ENCODE measurements at regions not wholly inside any gene's neighbourhood (a gene's known extent, or its start where the extent isn't known, plus 50 kb on each side); places are given as distances from the start of the nearest gene placed in this dataset.

DNA sequence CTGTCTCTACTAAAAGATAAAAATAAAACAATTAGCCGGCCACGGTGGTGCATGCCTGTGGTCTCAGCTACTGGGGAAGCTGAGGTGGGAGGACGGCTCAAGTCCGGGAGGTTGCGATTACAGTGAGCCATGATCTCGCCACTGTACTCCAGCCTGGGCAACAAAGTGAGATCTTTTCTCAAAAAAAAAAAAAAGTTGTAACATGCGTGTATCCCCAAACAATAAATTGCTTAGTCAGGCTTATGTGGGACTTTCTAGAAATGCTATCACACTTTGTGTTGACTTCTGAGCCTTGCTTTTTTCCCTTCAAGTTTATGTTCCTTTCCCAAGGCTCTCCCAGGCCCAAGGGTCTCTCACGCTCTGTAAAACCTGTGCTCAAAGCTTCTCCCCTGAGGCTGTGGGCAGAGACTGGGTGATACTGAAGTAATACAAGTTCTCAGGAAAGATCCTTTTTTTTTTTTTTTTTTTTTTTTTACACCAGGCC lies 88.0 kb upstream of the TNS3 start:
- Histone ChIP-seq H3K9me3 (ENCODE audit: low read length) (no peaks in the 10 kb centered on the region), H3K4me3 (ENCODE audit: low read length) (no peak overlapping the region), H2AFZ (ENCODE audit: low read depth, low read length) (no peak overlapping the region), H3K36me3 (ENCODE audit: insufficient read depth, low read length) (no peaks in the 10 kb centered on the region), H3K4me1 (ENCODE audit: insufficient read depth, low read length) (peaks cover 7% of the 10 kb centered on the region), H3K27me3 (ENCODE audit: insufficient read depth, low read length) (no peaks in the 10 kb centered on the region)

- Histone ChIP-seq H3K4me3 (ENCODE audit: low read length) (no peak overlapping the region), H3K36me3 (ENCODE audit: insufficient read depth, low read length) (no peaks in the 10 kb centered on the region), H3K4me1 (ENCODE audit: insufficient read depth, low read length) (peaks cover 7% of the 10 kb centered on the region), H3K27me3 (ENCODE audit: insufficient read depth, low read length) (no peaks in the 10 kb centered on the region), H3K9me3 (ENCODE audit: low read length) (no peaks in the 10 kb centered on the region), H2AFZ (ENCODE audit: low read depth, low read length) (no peak overlapping the region)
Observed at GRCh38 chr7:47669178-47669891, 87.4 kb upstream of the TNS3 start.

GRCh38 chr7:47666164-47666862 lies 84.4 kb upstream of the TNS3 start:
- Histone ChIP-seq H2AFZ (ENCODE audit: low read depth, low read length) (no peak overlapping the region), H3K36me3 (ENCODE audit: insufficient read depth, low read length) (no peaks in the 10 kb centered on the region), H3K9me3 (ENCODE audit: low read length) (no peaks in the 10 kb centered on the region), H3K27me3 (ENCODE audit: insufficient read depth, low read length) (no peaks in the 10 kb centered on the region), H3K4me3 (ENCODE audit: low read length) (no peak overlapping the region), H3K4me1 (ENCODE audit: insufficient read depth, low read length) (peaks cover 4% of the 10 kb centered on the region)

GRCh38 chr7:47664650-47665195 lies 82.8 kb upstream of the TNS3 start:
- Histone ChIP-seq H3K4me1 (ENCODE audit: insufficient read depth, low read length) (peaks cover 4% of the 10 kb centered on the region), H2AFZ (ENCODE audit: low read depth, low read length) (no peak overlapping the region), H3K4me3 (ENCODE audit: low read length) (no peak overlapping the region), H3K36me3 (ENCODE audit: insufficient read depth, low read length) (no peaks in the 10 kb centered on the region), H3K9me3 (ENCODE audit: low read length) (no peaks in the 10 kb centered on the region), H3K27me3 (ENCODE audit: insufficient read depth, low read length) (no peaks in the 10 kb centered on the region)

- Histone ChIP-seq H3K4me1 (ENCODE audit: insufficient read depth, low read length) (peaks cover 4% of the 10 kb centered on the region), H3K4me3 (ENCODE audit: low read length) (no peak overlapping the region), H3K27me3 (ENCODE audit: insufficient read depth, low read length) (no peaks in the 10 kb centered on the region), H2AFZ (ENCODE audit: low read depth, low read length) (no peak overlapping the region), H3K36me3 (ENCODE audit: insufficient read depth, low read length) (no peaks in the 10 kb centered on the region), H3K9me3 (ENCODE audit: low read length) (no peaks in the 10 kb centered on the region)
Observed at GRCh38 chr7:47663851-47664250, 81.9 kb upstream of the TNS3 start.

- Histone ChIP-seq H3K4me3 (ENCODE audit: low read length) (no peak overlapping the region), H3K27me3 (ENCODE audit: insufficient read depth, low read length) (no peaks in the 10 kb centered on the region), H3K9me3 (ENCODE audit: low read length) (no peaks in the 10 kb centered on the region), H3K4me1 (ENCODE audit: insufficient read depth, low read length) (peaks cover 4% of the 10 kb centered on the region), H2AFZ (ENCODE audit: low read depth, low read length) (no peak overlapping the region), H3K36me3 (ENCODE audit: insufficient read depth, low read length) (no peaks in the 10 kb centered on the region)
Observed at GRCh38 chr7:47663213-47663612, 81.3 kb upstream of the TNS3 start.

DNA sequence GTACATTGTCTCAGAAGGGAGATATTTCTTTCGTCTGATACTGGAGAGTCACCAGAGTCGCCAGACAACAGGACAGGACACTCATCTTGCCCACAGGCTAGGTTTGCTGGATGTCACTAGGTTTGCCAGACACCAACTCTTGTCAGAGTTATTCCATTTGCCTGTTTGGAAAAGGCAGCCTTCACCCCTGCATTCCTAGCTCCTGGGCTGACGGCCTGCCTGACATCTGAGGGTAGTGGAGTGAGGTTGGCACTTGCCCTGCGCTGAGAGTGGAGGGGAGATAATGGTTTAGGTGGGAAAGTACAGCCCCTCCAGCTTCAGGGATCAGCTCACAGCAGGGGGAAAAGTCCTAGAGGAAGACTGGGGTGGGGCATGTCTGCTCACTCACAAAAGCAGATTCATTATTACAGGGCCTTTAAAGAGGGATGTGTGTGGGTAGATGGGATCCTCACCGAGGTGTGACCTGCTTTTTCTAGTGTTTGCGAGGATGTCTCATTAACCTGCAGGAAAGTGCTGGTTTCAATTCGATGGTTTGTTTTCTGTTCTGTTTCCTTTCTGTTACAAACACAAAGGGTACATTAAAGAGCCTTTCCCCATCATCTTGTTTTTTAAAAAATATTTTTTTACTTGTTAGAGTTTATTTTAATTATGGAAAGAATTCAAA lies 79.3 kb upstream of the TNS3 start:
- no peaks in the 10 kb centered on the region for H3K9me3 ChIP-seq (ENCODE audit: low read length)
- no peaks in the 10 kb centered on the region for H3K27me3 ChIP-seq (ENCODE audit: insufficient read depth, low read length)
- H3K36me3 ChIP-seq (ENCODE audit: insufficient read depth, low read length) = no peaks in the 10 kb centered on the region
- no peak overlapping the region for H3K4me3 ChIP-seq (ENCODE audit: low read length)
- peaks cover 2% of the 10 kb centered on the region for H3K4me1 ChIP-seq (ENCODE audit: insufficient read depth, low read length)
- no peak overlapping the region for H2AFZ ChIP-seq (ENCODE audit: low read depth, low read length)

DNA sequence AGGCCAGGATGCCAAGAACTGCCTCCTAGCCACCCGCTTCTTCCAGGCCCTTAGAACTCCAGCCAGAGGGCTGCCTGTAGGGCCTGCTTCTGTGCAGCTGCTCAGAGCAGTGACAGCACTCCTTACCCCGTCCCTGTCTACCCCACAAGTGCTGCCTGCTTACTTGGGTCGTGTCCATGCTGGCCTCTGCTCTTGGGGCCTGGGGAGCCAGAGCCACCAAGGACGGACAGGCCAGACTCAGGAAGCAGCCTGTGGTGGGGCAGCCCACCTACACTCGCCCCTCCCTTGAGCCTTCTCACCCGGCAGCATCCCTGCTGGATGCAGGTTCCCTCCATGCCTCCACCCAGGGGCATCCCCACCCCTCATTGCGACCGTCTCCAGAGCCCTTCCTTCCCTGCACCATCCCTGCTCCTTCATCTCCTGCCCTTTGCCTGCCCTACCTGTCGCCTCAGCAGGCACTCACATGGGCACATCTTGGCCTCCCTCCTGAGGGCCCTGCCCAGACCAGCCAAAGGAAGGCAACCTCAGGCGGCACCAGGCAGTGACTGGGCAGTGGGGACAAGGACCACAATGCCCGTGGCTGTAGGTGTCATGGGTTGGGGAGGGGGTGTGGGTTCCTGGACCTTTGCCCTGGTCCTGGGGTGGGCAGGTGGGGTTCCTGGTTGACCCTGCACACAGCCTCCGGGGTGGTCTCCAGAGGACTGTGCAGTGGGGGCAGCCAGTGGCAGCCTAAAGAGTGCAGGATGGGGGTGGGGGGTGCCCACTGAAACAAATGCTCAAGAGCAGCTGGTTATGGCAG lies 78.0 kb upstream of the TNS3 start:
- Histone ChIP-seq H3K4me1 (ENCODE audit: insufficient read depth, low read length) (peaks cover 2% of the 10 kb centered on the region), H3K27me3 (ENCODE audit: insufficient read depth, low read length) (no peaks in the 10 kb centered on the region), H3K4me3 (ENCODE audit: low read length) (no peak overlapping the region), H3K9me3 (ENCODE audit: low read length) (no peaks in the 10 kb centered on the region), H3K36me3 (ENCODE audit: insufficient read depth, low read length) (no peaks in the 10 kb centered on the region), H2AFZ (ENCODE audit: low read depth, low read length) (no peak overlapping the region)

DNA sequence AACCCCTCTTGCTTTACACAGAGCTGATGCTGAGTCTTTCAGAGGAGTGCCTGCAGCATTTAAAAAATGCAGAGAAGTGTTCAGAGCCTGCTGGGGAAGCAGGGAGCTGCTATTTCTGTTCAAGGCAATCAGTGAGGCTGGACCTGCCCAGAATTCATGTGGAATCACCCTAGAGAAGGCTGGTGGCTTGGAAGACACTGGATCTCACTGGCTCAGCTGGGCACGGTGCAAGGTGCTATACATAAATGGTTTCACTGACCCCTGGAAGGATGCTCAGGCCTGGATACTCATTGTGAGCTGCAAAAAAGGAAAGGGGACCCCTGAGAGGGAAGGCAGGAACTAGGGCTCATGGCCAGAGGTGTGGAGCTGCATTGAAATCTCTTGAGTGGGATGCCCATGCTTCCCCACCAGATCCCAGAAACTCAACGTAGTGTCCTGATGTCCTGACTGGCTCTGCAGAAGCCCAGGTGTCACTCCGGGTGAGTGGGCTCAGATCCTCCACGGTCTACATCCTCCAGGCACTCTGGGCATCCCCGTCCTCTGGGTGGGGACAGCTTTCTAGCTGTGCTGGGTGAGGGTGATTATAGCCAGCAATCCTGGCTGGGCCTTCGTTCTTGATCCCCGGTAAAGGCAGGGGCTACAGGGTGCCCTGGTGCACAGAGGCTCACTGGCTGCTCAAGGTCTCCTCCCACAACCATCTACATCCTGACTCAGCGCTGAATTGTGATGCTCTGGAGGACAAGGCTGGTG lies 77.2 kb upstream of the TNS3 start:
- Histone ChIP-seq H2AFZ (ENCODE audit: low read depth, low read length) (no peak overlapping the region), H3K4me3 (ENCODE audit: low read length) (no peak overlapping the region), H3K36me3 (ENCODE audit: insufficient read depth, low read length) (no peaks in the 10 kb centered on the region), H3K9me3 (ENCODE audit: low read length) (no peaks in the 10 kb centered on the region), H3K27me3 (ENCODE audit: insufficient read depth, low read length) (no peaks in the 10 kb centered on the region), H3K4me1 (ENCODE audit: insufficient read depth, low read length) (peaks cover 5% of the 10 kb centered on the region)

GRCh38 chr7:47657126-47657525 lies 75.2 kb upstream of the TNS3 start:
- no peak overlapping the region for H2AFZ ChIP-seq (ENCODE audit: low read depth, low read length)
- H3K4me1 ChIP-seq (ENCODE audit: insufficient read depth, low read length) = peaks cover 5% of the 10 kb centered on the region
- H3K4me3 ChIP-seq (ENCODE audit: low read length) = no peak overlapping the region
- H3K36me3 ChIP-seq (ENCODE audit: insufficient read depth, low read length) = no peaks in the 10 kb centered on the region
- no peaks in the 10 kb centered on the region for H3K27me3 ChIP-seq (ENCODE audit: insufficient read depth, low read length)
- no peaks in the 10 kb centered on the region for H3K9me3 ChIP-seq (ENCODE audit: low read length)

GRCh38 chr7:47654672-47655298 lies 72.9 kb upstream of the TNS3 start:
- H3K9me3 ChIP-seq (ENCODE audit: low read length) = no peaks in the 10 kb centered on the region

More at GRCh38 chr7:47654672-47655298, 72.9 kb upstream of the TNS3 start:
- H3K4me3 ChIP-seq (ENCODE audit: low read length) = no peak overlapping the region
- H3K27me3 ChIP-seq (ENCODE audit: insufficient read depth, low read length) = no peaks in the 10 kb centered on the region
- no peaks in the 10 kb centered on the region for H3K36me3 ChIP-seq (ENCODE audit: insufficient read depth, low read length)
- H3K4me1 ChIP-seq (ENCODE audit: insufficient read depth, low read length) = peaks cover 5% of the 10 kb centered on the region
- H2AFZ ChIP-seq (ENCODE audit: low read depth, low read length) = peak overlapping the region; percentile 9
